ENCODE measurements at regions not wholly inside any gene's neighbourhood (a gene's known extent, or its start where the extent isn't known, plus 50 kb on each side); places are given as distances from the start of the nearest gene placed in this dataset.

DNA sequence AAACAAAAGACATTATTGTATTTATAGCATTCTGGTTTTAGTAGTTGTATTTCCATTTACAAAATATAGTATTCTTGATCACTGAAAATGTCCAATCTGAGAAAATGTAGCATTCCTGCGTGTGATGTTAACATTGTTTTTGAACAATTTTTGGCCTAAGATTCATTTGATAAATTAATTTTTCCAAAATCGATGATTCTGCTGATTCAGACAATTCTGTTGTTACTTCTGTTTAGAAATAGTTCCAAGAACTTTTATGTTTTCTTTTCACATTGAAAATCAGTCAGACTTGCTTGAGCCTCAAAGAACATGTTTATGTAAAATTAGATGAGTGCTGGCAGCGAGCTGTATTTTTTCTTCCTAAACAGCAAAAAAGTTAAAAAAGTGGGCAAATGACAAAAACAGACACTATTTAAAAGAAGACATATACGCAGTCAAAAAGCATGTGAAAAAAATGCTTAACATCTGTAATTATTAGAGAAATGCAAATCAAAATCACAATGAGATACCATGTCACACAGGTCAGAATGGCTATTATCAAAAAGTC is 804.5 kb upstream of the MIR17HG start:
- Histone ChIP-seq H3K4me1 (ENCODE audit: control insufficient read depth in 3 of 3, insufficient read depth in 2 of 3, low read depth in 1 of 3, low read length in 2 of 3) (no peaks in the 10 kb centered on the region), H3K27ac (ENCODE audit: low read depth in 1 of 3, low read length in 2 of 3) (no peak overlapping the region), H3K36me3 (ENCODE audit: control insufficient read depth in 3 of 3, insufficient read depth in 2 of 3, low read depth in 1 of 3, low read length in 3 of 3) (no peaks in the 10 kb centered on the region), H3K4me3 (ENCODE audit: low read depth in 1 of 3, low read length in 3 of 3) (no peak overlapping the region), H3K27me3 (ENCODE audit: control insufficient read depth in 3 of 3, insufficient read depth in 3 of 3, low read length in 3 of 3) (no peaks in the 10 kb centered on the region), H3K9me3 (ENCODE audit: control insufficient read depth in 2 of 2, insufficient read depth in 1 of 2, low read depth in 1 of 2, low read length in 1 of 2) (peaks cover 0 to 20% of the 10 kb centered on the region in 2 donors)
- FAIRE-seq (no peak), DNase-seq (no peak)
- 73 to 86% (median 77%) methylated on average over 4 of the region's 4 CpGs for WGBS, 3 donors

DNA sequence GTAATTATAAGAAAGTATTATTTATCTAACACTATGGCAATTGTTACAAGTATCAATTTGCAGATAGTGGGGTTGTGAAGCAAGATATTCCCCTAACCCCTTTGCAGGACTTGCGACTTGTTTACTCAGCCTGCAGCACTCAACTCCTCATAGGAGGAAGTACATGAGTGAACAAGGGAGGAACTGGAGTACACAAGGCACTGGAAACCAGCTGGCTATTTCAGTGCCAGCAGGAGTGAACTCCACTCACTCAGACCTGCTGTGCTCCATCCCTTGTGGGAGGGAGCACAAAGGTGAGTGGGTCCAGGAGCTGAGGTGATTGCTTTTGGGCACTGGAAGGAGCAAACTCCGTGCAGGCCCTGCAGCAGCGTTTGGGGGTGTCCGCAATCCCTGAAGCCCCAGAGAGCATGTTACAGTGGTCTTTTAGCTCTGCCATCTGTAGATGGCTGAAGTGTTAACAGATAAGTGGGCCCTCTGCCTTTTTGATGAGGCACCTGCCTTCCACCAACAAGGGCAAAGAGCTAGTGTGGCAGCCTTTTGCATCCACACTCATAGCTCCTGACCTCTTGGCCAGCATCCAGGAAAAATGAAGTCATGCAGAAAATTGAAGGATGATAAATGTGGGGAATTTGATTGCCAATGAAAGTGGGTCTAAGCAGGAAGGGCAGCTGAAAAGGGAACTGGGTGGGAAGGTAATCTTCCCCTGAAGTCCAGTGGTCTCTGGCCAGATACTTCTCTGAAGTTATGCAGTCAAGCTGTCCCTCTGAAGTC is 802.2 kb upstream of the MIR17HG start:
- 58 to 81% (median 70%) methylated on average over 4 of the region's 4 CpGs for WGBS, 3 donors
- Histone ChIP-seq H3K4me3 (ENCODE audit: low read depth in 1 of 3, low read length in 3 of 3) (no peak overlapping the region), H3K27me3 (ENCODE audit: control insufficient read depth in 3 of 3, insufficient read depth in 3 of 3, low read length in 3 of 3) (no peaks in the 10 kb centered on the region), H3K36me3 (ENCODE audit: control insufficient read depth in 3 of 3, insufficient read depth in 2 of 3, low read depth in 1 of 3, low read length in 3 of 3) (no peaks in the 10 kb centered on the region), H3K9me3 (ENCODE audit: control insufficient read depth in 2 of 2, insufficient read depth in 1 of 2, low read depth in 1 of 2, low read length in 1 of 2) (peaks cover 0 to 20% of the 10 kb centered on the region in 2 donors), H3K27ac (ENCODE audit: low read depth in 1 of 3, low read length in 2 of 3) (no peak overlapping the region), H3K4me1 (ENCODE audit: control insufficient read depth in 3 of 3, insufficient read depth in 2 of 3, low read depth in 1 of 3, low read length in 2 of 3) (no peaks in the 10 kb centered on the region)
- peak in 1 of 2 donors; percentile 5 for DNase-seq
- no peak for FAIRE-seq

DNA sequence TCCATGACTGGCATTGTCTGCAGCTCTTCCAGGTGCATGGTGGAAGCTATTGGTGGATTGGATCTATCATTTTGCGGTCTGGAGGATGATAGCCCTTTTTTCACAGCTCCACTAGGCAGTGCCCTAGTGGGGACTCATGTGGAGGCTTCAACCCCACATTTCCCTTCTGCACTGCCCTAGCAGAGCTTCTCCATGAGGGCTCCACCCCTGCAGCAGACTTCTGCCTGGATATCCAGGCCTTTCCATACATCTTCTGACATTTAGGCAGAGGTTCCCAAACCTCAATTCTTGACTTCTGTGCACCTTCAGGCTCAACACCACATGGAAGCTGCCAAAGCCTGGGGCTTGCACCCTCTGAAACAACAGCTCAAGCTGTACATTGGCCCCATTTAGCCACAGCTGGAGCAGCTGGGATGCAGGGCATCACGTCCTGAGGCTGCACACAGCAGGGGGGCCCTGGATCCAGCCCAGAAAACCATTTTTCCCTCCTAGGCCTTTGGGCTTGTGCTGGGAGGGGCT is 800.2 kb upstream of the MIR17HG start:
- no peaks in the 10 kb centered on the region for H3K4me1 ChIP-seq (ENCODE audit: control insufficient read depth in 3 of 3, insufficient read depth in 2 of 3, low read depth in 1 of 3, low read length in 2 of 3)
- no peak for DNase-seq
- no peaks in the 10 kb centered on the region for H3K36me3 ChIP-seq (ENCODE audit: control insufficient read depth in 3 of 3, insufficient read depth in 2 of 3, low read depth in 1 of 3, low read length in 3 of 3)
- FAIRE-seq = no peak
- no peaks in the 10 kb centered on the region for H3K27me3 ChIP-seq (ENCODE audit: control insufficient read depth in 3 of 3, insufficient read depth in 3 of 3, low read length in 3 of 3)
- H3K9me3 ChIP-seq (ENCODE audit: control insufficient read depth in 2 of 2, insufficient read depth in 1 of 2, low read depth in 1 of 2, low read length in 1 of 2) = peaks cover 0 to 20% of the 10 kb centered on the region in 2 donors
- WGBS, 3 donors = 54 to 78% (median 69%) methylated on average over 2 of the region's 2 CpGs
- H3K27ac ChIP-seq (ENCODE audit: low read depth in 1 of 3, low read length in 2 of 3) = no peak overlapping the region
- H3K4me3 ChIP-seq (ENCODE audit: low read depth in 1 of 3, low read length in 3 of 3) = no peak overlapping the region

DNA sequence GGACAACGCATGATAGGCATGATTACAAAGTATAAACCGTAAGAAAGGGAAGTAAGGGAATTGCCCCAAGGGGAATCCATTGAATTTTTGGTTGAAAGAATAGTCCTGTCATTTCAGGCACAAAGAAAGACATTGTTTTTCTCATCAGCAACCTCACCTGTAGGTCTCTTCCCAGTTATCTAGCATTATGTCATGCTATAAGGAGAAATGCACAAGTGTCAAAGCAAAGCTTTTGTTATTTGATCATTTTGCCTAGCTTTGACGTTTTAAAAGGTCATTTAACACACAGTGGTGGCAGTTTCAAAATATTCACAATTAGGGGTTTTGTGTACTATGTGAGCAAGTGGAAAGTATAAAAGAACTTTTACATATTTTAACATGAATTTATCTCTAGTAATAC is 796.2 kb upstream of the MIR17HG start:
- 70 to 79% (median 77%) methylated on average over 3 of the region's 3 CpGs for WGBS, 3 donors
- peaks cover 0 to 9% of the 10 kb centered on the region in 2 donors for H3K9me3 ChIP-seq (ENCODE audit: control insufficient read depth in 2 of 2, insufficient read depth in 1 of 2, low read depth in 1 of 2, low read length in 1 of 2)
- no peak overlapping the region for H3K4me3 ChIP-seq (ENCODE audit: low read depth in 1 of 3, low read length in 3 of 3)
- no peak overlapping the region for H3K27ac ChIP-seq (ENCODE audit: low read depth in 1 of 3, low read length in 2 of 3)
- no peaks in the 10 kb centered on the region for H3K36me3 ChIP-seq (ENCODE audit: control insufficient read depth in 3 of 3, insufficient read depth in 2 of 3, low read depth in 1 of 3, low read length in 3 of 3)
- H3K27me3 ChIP-seq (ENCODE audit: control insufficient read depth in 3 of 3, insufficient read depth in 3 of 3, low read length in 3 of 3) = no peaks in the 10 kb centered on the region
- no peaks in the 10 kb centered on the region for H3K4me1 ChIP-seq (ENCODE audit: control insufficient read depth in 3 of 3, insufficient read depth in 2 of 3, low read depth in 1 of 3, low read length in 2 of 3)
- DNase-seq = no peak
- FAIRE-seq = no peak

DNA sequence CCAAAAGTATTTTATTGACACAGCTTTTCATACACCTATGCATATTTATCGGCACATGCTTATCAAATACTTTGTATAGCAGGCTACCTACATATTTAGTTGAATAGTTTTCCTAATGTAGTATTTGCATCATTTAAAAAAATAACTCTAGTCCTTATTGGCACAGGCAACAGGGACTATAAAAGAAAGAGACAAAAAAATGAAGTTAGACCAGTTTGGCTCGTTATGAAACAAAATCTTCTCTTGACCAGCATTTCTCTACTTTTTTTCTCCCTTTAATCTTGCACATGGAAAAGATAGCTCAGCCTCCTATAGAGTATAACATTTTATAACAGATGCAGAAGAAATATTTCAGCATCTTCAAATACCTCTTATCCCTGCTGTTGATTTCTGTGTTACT is 794.8 kb upstream of the MIR17HG start:
- H3K9me3 ChIP-seq (ENCODE audit: control insufficient read depth in 2 of 2, insufficient read depth in 1 of 2, low read depth in 1 of 2, low read length in 1 of 2) = peaks cover 0 to under 1% of the 10 kb centered on the region in 2 donors
- no peak overlapping the region for H3K4me3 ChIP-seq (ENCODE audit: low read depth in 1 of 3, low read length in 3 of 3)
- WGBS, 3 donors = 41 to 62% (median 53%) methylated on average over 2 of the region's 2 CpGs
- no peak for FAIRE-seq
- no peak for DNase-seq
- no peaks in the 10 kb centered on the region for H3K27me3 ChIP-seq (ENCODE audit: control insufficient read depth in 3 of 3, insufficient read depth in 3 of 3, low read length in 3 of 3)
- no peaks in the 10 kb centered on the region for H3K36me3 ChIP-seq (ENCODE audit: control insufficient read depth in 3 of 3, insufficient read depth in 2 of 3, low read depth in 1 of 3, low read length in 3 of 3)
- H3K4me1 ChIP-seq (ENCODE audit: control insufficient read depth in 3 of 3, insufficient read depth in 2 of 3, low read depth in 1 of 3, low read length in 2 of 3) = no peaks in the 10 kb centered on the region
- no peak overlapping the region for H3K27ac ChIP-seq (ENCODE audit: low read depth in 1 of 3, low read length in 2 of 3)

DNA sequence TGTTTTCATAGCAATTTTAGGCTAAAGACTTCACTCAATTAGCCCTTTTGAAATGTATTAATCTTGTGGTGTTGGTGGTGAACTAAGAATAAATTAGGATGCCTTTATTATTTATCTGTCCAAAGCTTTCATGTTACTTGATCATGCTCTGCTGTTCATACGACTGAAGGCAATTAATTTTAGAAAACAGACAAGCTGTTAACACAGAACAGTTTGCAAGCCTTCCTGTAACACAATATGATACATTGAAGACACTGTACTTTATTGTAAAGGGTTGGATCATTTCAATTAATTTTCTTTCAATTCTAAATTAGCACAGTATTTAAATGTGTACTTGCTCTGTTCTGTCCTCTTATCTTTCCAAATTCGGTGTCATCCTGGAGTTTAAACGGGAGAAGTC is 794.3 kb upstream of the MIR17HG start:
- WGBS, 3 donors = 44 to 66% (median 50%) methylated on average over 3 of the region's 3 CpGs
- no peaks in the 10 kb centered on the region for H3K4me1 ChIP-seq (ENCODE audit: control insufficient read depth in 3 of 3, insufficient read depth in 2 of 3, low read depth in 1 of 3, low read length in 2 of 3)
- no peak overlapping the region for H3K27ac ChIP-seq (ENCODE audit: low read depth in 1 of 3, low read length in 2 of 3)
- H3K9me3 ChIP-seq (ENCODE audit: control insufficient read depth in 2 of 2, insufficient read depth in 1 of 2, low read depth in 1 of 2, low read length in 1 of 2) = no peaks in the 10 kb centered on the region
- no peak for DNase-seq
- no peaks in the 10 kb centered on the region for H3K27me3 ChIP-seq (ENCODE audit: control insufficient read depth in 3 of 3, insufficient read depth in 3 of 3, low read length in 3 of 3)
- H3K4me3 ChIP-seq (ENCODE audit: low read depth in 1 of 3, low read length in 3 of 3) = no peak overlapping the region
- FAIRE-seq = no peak
- no peaks in the 10 kb centered on the region for H3K36me3 ChIP-seq (ENCODE audit: control insufficient read depth in 3 of 3, insufficient read depth in 2 of 3, low read depth in 1 of 3, low read length in 3 of 3)

DNA sequence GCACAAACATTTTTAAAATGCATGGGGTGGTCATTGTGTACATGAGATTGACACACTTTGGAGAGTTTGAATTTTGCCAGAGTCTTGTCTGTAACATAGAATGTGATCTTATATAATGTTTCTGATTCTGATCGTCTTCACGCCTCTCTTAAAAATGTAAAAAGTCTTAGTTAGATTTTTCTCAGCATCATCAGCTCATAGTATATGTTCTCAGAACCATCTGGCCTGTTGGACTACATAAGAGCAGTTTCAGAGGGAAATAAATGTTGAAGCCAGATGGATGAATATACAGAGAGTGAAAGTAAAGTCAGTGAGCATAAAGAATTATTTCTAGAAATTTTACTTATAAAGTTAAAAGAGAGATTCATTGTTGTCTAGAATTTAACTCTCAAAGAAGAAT is 789.9 kb upstream of the MIR17HG start:
- DNase-seq (no peak), FAIRE-seq (no peak)
- Histone ChIP-seq H3K4me1 (ENCODE audit: control insufficient read depth in 3 of 3, insufficient read depth in 2 of 3, low read depth in 1 of 3, low read length in 2 of 3) (no peaks in the 10 kb centered on the region), H3K27me3 (ENCODE audit: control insufficient read depth in 3 of 3, insufficient read depth in 3 of 3, low read length in 3 of 3) (no peaks in the 10 kb centered on the region), H3K27ac (ENCODE audit: low read depth in 1 of 3, low read length in 2 of 3) (no peak overlapping the region), H3K9me3 (ENCODE audit: control insufficient read depth in 2 of 2, insufficient read depth in 1 of 2, low read depth in 1 of 2, low read length in 1 of 2) (no peaks in the 10 kb centered on the region), H3K36me3 (ENCODE audit: control insufficient read depth in 3 of 3, insufficient read depth in 2 of 3, low read depth in 1 of 3, low read length in 3 of 3) (no peaks in the 10 kb centered on the region), H3K4me3 (ENCODE audit: low read depth in 1 of 3, low read length in 3 of 3) (no peak overlapping the region)
- WGBS, 3 donors = 83 to 93% (median 85%) methylated on average over 2 of the region's 2 CpGs

DNA sequence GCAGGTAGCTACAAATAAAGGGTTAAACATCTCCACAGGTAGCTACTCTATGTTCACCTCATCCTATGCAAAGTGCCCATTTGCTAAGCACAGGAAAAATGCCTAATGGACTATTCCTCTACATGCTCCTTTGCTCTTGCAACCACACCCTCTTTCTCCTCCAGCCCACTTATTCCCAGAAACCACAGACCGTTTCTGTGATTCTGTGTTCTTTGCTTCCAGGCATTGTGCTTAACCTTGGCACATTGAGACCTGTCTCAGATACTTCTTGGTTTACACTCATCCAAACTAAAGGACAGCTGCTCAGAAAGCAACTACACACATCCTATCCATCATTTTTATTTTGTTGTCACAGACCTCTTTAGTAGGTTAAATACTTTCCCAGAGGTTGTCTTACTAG is 785.0 kb upstream of the MIR17HG start:
- FAIRE-seq (no peak), DNase-seq (no peak)
- Histone ChIP-seq H3K27ac (ENCODE audit: low read depth in 1 of 3, low read length in 2 of 3) (no peak overlapping the region), H3K4me1 (ENCODE audit: control insufficient read depth in 3 of 3, insufficient read depth in 2 of 3, low read depth in 1 of 3, low read length in 2 of 3) (no peaks in the 10 kb centered on the region), H3K9me3 (ENCODE audit: control insufficient read depth in 2 of 2, insufficient read depth in 1 of 2, low read depth in 1 of 2, low read length in 1 of 2) (peaks cover 0 to 3% of the 10 kb centered on the region in 2 donors), H3K36me3 (ENCODE audit: control insufficient read depth in 3 of 3, insufficient read depth in 2 of 3, low read depth in 1 of 3, low read length in 3 of 3) (no peaks in the 10 kb centered on the region), H3K27me3 (ENCODE audit: control insufficient read depth in 3 of 3, insufficient read depth in 3 of 3, low read length in 3 of 3) (no peaks in the 10 kb centered on the region), H3K4me3 (ENCODE audit: low read depth in 1 of 3, low read length in 3 of 3) (no peak overlapping the region)
- whole genome bisulfite sequencing, 3 donors = 31 to 52% (median 46%) methylated on average over 1 of the region's 1 CpG

All from small intestine (tissue), 7 donors.